22Rv1 (cell line): ENCODE measurements at regions not wholly inside any gene's neighbourhood (a gene's known extent, or its start where the extent isn't known, plus 50 kb on each side); places are given as distances from the start of the nearest gene placed in this dataset.

Experiments
- ZFX ChIP-seq: fragments of 450-650 bp; IDR thresholded peaks from 2 replicates; pipeline ENCODE4 v1.6.1; 2017; ENCODE audit warnings: antibody characterized with exemption, borderline replicate concordance
- TF ChIP-seq, protein P1 (sequence below): fragments of 450-650 bp; IDR thresholded peaks from 2 replicates; pipeline ENCODE4 v1.5.1; 2017; ENCODE audit warnings: mild to moderate bottlenecking

DNA sequence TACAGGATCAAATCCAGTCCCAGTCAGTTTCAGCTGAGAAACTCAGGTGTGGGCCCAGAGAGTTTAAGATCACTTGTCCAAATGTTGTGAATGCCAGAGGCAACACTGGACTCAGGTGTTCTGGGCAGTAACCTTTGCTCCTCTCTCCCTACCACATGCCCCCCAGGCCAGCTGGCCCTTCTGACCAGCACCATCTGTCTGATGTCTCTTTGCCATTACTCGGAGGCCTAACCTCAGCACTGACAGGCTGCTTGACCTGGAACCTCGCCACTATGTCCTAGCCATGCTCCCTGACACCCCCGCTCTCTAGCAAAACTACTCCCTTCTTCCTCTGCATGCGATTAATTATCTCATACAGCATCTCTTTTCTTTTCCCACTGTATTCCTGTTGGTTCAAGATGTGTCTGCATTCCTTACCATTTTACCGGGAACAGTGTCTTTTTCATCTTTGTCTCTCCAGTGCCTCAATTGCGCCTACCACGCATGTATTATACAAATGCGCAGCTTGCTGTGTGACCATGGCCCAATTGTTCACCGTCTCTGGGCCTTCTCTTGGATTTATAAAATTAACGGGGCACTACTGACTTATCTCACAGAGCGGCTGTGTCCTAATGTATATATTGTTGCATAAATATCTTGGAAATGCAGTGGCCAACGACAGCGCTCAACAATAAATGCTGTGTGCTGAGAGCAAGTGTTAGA is 159.5 kb upstream of the IRF2BP2 start:
- TF ChIP-seq, protein P1, sequence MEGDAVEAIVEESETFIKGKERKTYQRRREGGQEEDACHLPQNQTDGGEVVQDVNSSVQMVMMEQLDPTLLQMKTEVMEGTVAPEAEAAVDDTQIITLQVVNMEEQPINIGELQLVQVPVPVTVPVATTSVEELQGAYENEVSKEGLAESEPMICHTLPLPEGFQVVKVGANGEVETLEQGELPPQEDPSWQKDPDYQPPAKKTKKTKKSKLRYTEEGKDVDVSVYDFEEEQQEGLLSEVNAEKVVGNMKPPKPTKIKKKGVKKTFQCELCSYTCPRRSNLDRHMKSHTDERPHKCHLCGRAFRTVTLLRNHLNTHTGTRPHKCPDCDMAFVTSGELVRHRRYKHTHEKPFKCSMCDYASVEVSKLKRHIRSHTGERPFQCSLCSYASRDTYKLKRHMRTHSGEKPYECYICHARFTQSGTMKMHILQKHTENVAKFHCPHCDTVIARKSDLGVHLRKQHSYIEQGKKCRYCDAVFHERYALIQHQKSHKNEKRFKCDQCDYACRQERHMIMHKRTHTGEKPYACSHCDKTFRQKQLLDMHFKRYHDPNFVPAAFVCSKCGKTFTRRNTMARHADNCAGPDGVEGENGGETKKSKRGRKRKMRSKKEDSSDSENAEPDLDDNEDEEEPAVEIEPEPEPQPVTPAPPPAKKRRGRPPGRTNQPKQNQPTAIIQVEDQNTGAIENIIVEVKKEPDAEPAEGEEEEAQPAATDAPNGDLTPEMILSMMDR: no peak
- TF ChIP-seq ZFX: no peak
